Kidney capillary endothelial cell (primary cell): ENCODE measurements at regions not wholly inside any gene's neighbourhood (a gene's known extent, or its start where the extent isn't known, plus 50 kb on each side); places are given as distances from the start of the nearest gene placed in this dataset.

Experiments
- DNase-seq: peaks from one replicate; pipeline ENCODE4 v3.0.0-alpha.2; 2018; ENCODE audit warnings: low spot score

DNA sequence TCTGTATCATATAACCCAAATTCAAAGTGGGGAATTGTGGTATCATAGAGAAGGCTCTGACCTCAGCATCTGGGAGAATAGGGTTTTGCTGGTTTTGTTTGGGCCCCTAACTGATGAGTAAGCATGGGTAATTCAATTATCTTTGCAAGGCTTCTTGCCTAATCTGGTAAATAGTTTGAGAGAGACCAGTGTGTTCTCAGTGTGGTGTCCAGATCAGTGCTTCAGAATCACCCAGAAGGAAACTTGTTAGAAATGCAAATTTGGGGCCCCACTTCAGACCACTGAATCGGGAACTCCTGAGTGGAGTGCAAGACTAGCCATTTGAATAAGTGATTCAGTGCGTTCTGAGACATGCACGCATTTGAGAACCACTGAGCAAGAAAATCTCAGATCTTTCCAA, 282.7 kb downstream of the EPHA4 start:
- DNase-seq: no peak

DNA sequence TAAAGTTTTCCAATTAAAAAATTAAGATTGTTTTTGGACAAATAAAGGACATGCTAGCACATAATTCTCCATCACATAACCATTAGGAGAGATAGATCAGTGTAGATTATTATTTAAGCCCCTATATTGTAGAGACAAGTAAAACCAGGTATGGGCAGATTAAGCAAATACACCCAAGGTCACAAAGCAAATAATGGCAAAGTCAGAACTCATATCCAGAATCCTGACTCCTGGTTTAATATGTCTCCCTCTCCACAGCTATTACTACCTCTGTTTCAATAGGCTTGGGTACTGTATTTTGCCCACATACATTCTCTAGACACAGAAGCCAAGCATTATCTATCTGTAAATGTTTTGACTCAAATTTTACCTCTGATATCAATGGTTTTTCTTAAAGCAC, 282.3 kb downstream of the EPHA4 start:
- DNase-seq: no peak

DNA sequence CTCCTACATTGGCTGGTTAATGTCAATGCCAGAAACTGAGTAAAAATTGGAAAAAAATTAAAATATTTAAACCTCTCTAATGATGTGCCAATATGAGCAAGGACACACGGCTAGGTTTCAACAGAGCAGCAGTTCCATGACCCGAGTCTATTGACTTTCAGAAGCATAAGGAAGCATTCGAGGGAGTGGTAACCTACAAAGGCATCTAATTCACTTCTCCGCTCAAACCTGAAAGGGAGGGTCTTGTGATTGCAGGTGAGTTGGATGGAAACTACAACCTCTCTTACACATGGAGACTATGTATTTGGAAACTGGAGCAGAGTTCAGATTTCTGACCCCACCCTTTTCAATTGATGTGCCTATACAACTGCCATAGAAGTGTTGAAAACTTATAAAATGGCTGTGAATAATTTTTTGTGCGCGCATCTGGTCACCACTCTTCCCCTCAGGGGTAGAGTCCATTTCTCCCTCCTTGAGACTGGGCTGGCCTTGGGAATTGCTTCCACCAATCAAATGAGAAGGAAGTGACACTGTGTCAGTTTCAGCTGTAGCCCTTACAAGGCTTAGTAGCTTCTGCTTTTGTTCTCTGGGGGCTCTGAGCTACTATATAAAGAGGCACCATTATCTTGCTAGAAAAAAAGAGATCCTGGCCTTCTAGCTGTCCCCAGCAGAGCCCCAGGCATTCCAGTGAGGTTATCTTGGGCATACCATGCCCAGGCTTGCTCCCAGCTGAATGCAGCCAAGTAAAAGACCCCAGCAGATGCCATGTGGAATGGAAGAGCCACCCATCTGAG, 278.0 kb downstream of the EPHA4 start:
- no peak for DNase-seq

DNA sequence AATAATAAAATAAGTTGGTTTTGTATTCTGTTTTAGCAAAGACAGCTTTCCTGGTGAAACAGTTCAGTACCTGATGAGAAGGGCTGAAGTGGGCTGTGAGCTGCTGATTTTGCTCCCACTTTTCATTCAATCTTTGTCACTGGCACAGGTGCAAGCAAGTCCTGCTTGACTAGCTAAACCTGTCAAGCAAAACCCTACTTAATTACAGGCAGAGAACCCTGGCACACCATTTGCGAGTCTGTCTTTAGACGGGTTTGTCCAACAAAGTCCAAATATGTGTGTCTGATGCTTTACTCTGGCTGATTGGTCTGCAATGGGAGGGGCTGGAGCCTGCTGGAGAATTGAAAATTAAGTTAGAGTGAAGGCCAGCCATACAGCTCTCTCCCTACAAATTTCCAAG, 267.2 kb downstream of the EPHA4 start:
- DNase-seq: no peak

DNA sequence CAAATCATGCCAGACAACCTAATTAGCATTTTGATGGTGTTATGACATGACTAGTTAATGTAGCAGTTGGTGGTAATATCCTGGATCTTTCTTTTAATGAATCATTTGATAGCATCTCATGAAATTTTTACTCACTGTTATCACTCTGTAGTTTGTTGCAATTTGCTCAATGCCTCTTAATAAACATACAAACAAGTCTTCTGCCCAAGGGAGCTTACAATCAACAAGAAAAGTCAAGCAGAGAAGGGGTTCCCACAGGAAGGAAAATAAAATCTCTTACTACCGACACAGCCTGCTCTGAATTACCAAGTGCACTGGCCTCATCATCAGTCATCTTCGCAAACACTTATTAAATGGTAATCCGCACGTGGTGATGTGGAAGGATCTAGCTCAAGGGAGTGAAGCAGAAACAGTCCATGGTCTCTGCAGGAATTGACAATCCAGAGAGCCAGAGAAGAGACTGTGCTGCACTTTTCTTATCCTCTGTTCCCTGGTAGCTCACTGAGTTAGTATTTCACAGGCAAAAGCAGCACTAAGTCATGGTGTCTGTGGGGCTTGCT, 263.5 kb downstream of the EPHA4 start:
- DNase-seq: no peak

DNA sequence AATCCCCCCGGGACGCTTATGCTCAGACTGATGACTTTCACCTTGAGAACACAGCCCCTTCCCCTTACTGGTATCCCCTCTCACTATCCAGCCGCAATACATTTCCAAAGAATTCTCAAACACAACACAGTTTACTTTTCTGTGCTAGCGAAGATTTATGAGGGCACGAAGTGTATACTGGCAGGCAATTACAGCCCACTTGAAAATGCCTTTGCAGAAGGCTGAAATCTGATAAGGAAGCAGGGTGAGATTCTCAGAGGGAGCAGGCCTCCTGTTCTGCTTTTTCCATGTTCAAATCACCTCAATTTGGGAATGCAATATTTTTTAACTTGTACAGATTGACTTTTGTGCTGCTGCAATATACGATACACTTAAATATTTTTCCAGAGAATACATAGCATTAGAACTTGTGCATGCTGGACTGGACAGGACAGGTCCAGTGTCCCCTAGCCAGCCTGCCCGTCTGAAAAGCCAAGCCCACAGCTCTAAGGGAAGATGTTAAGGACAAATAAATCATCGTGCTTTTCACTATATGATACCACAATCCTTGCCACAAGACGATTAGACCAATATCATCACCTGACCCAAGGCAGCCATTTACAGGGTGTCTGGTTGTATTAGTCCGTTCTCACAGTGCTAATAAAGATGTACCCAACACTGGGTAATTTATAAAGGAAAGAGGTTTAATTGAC, 262.1 kb downstream of the EPHA4 start:
- DNase-seq: no peak

DNA sequence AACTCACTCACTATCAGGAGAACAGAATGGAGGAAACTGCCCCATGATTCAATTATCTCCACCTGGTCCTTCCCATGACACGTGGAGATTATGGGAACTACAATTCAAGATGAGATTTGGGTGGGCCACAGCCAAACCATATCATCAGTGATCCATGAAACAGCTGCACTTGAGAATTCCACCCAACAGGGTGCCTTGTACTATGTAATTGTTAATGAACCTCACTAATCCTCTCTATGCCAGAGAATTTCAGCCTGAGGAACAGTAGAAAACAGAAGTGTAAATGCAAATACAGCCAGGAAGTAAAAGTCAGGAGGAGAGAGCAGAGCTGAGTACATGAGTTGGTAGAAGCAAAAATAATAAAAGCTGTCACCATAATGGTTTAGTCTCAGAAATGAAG, 261.4 kb downstream of the EPHA4 start:
- DNase-seq: no peak

DNA sequence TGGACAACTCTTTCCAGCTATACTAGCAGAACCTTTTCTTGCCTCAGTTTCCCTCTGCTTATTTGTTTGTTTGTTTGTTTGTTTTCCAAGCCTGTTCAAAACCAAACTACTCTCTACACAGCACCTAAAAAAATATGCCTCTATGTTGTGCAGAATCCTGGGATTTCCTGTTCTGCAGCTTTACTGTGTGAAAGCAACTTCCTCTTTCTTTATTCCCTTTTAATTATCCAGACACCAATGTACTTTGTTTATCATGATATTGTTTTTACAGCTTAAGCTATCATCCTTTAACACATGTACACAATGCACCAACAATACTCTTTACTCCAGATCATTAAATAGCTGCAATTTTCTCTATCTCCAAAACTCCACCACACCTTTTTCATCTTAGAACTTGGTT, 259.5 kb downstream of the EPHA4 start:
- no peak for DNase-seq

DNA sequence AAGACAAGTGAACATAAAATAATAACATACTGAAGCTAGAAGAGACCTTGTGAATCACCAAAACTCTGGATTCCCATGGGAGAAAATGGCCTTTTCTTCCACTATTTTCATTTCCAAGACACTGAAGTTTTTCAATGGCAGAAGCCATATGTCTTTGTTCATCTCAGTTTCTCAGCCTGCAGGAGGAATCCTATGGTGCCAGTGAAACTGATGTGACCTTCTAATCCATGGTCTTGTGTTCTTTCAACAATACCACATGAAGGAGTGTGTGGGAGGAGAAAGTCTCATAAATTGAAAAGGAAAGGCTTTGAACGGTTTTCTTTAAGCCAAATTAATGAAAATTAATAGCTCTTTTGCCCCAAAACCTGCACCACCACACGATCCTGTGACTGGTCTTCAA, 257.3 kb downstream of the EPHA4 start:
- DNase-seq: no peak

DNA sequence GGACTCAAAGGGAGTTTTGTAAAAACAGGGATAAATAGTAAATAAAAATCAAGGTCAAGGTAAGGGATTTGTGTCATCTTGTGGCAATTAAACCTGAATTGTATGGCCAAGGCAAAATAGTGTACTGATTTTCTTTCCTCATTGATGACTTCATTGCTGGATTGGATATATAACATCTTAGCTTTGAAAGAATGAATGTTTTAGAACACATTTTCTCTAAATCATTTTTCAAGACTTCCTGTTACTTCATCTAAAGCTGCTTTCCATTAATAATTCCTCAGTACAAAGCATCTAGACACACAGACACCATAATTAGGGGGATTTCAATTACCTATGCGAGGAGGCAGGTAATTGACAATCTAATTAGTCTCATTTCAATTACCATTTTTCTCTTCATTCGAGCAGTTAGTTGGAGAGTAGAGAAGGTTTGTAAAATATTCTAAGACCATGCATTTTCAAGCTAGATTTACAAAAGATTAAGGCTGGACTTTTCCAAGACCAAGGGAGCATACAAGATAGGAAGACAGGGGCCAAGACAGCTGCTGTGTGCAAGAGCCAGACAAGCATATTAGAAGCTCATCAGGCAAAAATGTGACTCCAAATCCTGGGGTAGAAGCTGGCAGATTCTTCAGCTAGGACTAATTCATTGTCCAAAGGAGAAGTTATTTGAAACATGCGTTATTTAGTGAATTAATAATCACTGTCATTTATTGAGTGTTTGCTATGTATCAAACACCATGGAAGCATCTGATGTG, 253.6 kb downstream of the EPHA4 start:
- DNase-seq: no peak

DNA sequence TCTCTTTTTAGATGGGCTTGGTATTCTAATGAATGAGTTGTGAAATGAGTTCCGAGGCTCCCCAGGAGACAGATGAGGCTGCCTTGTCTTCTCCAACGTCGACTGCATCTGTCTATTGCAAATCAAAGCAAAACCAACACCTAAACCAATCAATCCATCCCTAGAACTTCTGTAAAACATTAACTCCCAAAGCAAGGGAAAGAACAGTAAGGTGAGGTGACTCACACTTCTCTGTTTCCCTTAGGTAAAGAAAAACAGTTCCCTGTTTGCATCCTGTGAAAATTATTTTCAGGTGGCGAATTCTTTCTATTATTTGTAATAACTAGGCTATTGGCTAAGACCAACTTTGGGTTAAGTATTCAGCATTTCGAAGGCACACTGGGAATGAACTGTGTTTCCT, 249.4 kb downstream of the EPHA4 start:
- no peak for DNase-seq

DNA sequence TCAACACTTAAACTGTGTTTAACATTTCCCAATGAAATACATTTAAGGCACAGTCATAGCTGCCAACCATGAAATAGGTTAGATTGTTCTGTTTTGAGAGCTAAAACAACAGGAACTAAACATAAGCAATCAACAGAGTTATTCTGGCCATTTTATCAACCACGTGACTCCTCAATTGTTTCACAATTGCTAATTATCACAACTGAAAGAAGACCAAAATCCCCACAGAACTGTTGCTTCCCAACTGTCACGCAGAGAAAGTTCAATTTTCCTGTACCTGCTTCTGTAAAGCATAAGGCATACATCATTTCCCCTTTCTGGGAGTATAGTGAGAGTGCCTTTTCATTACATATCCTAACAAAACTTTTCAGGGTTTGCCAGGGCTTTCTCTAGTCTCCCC, 248.6 kb downstream of the EPHA4 start:
- no peak for DNase-seq

DNA sequence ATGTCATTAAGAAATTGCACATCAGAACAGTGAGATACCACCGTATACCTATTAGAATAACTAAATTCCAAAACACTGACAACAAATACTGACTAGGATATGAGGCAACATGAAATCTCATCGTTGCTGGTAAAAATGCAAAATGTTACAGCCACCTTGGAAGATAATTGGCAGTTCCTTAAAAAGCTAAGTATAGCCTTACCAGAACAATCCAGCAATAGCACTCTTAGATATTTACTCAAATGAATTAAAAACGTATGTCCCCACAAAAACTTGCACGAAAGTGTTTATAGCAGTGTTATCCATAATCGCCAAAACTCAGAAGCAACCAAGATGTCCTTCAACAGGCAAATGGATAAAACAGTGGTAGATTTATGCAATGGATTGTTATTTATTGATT, 241.7 kb downstream of the EPHA4 start:
- no peak for DNase-seq

DNA sequence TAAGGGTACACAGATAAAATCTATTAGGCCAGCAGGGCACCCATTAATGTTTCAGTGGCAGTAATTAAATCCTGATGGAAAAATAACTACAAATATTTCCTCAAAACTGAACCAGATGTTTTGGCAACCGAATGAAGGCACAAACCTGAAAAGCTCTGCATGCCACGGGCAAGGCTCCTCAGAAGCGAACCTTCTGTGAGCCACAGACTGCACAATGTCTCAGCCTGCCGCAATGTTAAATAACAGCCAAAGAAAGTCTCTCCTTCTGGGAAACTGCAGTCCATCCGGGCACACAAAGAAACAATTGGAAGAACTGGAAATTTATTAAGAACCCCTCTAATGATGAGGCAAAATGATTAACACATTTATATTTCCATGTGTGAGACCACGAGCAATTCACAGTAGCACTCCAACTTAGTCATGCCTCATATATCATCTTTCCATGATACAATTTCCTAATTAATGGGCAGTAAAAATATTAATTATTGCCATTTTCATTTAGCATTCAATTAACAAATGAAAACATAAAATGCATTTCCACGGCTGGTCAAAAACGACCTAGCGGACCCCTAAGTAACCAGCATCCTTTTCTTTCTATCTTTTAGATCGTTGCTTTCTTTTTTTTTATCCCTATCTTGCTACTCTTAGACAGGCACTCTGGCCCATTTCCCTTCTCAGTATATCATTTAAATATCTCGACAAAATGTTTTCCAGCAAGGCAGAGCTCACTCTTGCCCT, 237.5 kb downstream of the EPHA4 start:
- no peak for DNase-seq

DNA sequence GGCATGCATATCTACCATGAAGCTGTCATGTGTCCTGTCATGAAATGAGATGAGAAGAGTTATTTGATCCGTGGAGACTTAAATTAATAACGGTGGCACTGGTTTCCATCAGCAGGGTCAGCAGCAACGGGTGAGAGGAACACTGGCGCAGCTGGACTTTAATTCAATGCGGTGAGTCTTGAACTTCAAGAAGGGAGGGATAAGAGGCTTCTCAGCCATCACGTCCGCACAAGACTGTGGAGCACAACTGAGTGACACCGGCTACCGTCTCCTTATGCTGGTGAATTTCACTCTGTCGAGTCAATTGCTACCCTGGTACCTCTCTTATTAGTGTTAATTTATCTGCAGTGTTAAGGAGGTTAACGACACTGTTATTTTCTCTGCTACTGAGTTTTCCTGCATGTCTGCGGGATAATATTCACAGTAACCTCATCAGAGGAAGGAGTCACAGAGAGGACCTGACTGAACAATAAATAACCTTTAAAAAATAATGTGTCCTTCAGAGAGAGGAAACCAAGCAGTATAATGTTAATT, 236.8 kb downstream of the EPHA4 start:
- no peak for DNase-seq

DNA sequence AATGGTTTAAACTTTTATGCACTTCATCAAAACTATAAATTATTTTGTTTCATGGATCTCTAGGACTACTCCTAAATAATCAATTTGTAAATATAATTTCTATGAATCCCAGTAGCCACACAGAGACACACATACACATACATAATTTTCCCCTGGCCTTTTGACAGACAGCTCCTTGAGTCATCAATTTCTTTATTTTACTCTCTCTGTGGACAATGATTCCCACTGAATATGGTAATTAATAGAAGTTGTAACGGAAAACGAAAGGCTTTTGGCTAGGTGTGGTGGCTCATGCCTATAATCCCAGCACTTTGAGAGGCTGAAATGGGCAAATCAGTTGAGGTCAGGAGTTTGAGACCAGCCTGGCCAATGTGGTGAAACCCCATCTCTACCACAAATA, 235.1 kb downstream of the EPHA4 start:
- no peak for DNase-seq

DNA sequence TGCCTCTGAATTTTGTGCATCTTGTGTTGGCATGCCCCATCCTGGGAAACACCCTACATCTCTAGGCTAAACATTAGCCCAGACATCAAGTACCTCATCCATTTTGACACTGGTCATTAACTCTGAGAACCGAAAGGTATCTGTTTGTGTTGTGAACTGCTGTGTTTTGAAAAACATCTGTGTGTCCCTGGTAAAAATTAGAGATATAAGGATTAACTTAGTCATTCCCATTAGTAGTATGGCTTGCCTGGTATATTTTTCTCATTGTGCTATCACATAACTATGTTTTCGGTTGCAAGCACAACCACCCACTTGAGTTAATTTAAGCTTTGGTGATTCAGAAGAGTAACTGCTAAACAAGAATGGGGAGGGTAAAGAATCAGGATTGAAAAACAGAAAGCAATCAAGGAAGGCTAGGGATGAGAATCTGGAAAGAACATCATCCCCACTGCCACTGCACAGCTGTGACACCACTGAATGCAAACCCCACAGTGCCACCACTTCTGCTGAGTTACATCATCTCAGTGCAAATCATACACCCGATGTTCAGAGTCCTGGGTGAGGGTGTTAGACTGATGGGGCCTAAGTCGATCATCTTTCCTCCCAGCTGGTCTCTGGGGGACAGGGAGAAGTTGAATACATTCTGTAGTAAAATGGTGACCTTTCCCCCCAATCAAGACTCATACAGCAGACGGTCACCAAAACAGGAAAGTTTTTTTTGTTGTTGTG, 234.0 kb downstream of the EPHA4 start:
- no peak for DNase-seq

DNA sequence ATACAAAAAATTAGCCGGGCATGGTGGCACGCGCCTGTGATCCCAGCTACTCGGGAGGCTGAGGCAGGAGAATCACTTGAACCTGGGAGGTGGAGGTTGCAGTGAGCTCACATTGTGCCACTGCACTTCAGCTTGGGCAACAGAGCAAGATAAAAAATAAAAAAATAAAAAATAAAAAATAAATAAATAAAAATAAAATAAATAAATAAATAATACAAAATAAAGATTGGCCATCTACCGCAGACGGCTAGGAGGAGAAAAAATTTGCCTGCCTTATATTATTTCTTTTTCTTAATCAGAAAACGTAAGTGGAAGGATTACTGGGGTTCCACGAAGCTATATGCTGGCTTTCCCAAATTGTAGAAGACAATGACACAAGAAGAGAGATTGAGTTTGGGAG, 229.7 kb downstream of the EPHA4 start:
- DNase-seq: no peak

DNA sequence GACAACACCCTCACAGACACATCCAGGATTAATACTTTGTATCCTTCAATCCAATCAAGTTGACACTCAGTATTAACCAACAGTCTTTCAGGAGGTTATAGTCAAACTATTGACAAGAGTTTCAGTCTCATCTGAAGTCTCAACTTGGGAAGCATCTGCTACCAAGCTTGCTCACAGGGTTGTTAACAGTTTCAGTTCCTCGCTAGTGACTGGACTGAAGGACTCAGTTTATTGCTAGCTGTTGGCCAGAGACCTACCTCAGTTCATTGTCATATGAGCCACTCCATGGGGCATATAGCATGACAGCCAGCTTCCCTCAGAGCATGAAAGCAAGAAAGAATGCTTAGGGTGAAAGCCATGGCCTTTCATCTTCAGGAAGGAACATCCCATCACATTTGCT, 228.6 kb downstream of the EPHA4 start:
- DNase-seq: no peak

DNA sequence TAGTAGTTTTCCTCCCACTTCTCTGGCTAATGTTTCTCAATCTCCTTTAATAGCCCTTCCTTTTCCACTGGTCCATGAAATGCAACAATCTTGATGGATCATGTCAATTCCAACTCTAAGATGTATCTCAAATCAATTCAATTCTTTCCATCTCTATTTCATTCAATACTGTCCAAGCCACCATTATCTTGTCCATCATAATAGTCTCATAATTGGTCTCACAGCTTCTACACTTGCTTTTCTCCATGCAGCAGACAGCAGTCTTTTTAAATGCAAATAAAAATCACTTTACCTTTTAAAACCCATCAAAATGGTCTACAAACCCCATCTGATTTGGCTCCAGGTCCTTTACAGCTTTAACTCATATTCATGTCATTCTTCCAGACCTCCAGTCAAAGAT, 226.6 kb downstream of the EPHA4 start:
- no peak for DNase-seq

DNA sequence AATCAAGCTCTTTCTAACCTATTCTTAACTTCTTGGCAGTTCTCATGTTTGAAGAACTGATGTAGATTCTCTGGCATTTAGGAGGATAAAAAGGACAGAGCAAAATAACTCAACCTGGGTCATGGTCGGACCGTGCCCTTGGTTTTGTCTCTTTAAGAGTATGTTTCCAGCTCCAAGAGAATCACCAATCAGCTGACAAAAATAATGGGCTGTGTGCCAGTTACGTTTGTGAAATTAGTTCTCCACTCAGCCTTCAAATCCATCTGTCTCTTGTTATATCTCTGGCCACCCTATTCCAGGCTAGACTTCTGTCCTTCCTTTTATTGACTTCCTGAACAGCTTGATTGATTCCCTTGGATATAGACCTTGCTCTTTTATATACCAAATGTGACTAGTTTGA, 225.7 kb downstream of the EPHA4 start:
- DNase-seq: no peak
